SK-N-SH (cell line): ENCODE measurements at regions not wholly inside any gene's neighbourhood (a gene's known extent, or its start where the extent isn't known, plus 50 kb on each side); places are given as distances from the start of the nearest gene placed in this dataset.

Experiments
- EP300 ChIP-seq, 2 experiments: IDR thresholded peaks; 2 replicates each; pipeline versions ENCODE4 v1.4.0 to v1.6.1; 2012; ENCODE audit warnings: borderline replicate concordance in 1 of 2, low read depth in 1 of 2, low read length in 1 of 2
- EZH2phosphoT487 ChIP-seq: fragments of 200-600 bp; sonication (generic); IDR thresholded peaks from 2 replicates; pipeline ENCODE4 v1.6.1; 2017; ENCODE audit warnings: low read depth, mixed run types, mild to moderate bottlenecking, antibody characterized with exemption, moderate library complexity, borderline replicate concordance
- FOXM1 ChIP-seq: IDR thresholded peaks from 2 replicates; pipeline ENCODE4 v1.4.0; 2012; ENCODE audit warnings: low read depth, mild to moderate bottlenecking
- JUND ChIP-seq: IDR thresholded peaks from 2 replicates; pipeline ENCODE4 v1.4.0; 2012
- POLR2AphosphoS5 ChIP-seq: IDR thresholded peaks from 2 replicates; pipeline ENCODE4 v1.6.1; 2012; ENCODE audit warnings: low read depth, low read length
- RAD21 ChIP-seq: IDR thresholded peaks from 2 replicates; pipeline ENCODE4 v1.6.1; 2012; ENCODE audit warnings: mild to moderate bottlenecking, low read length
- RCOR1 ChIP-seq: fragments of 150-350 bp; IDR thresholded peaks from 2 replicates; pipeline ENCODE4 v1.6.1; 2017; ENCODE audit warnings: antibody characterized with exemption, low read length
- REST ChIP-seq: IDR thresholded peaks from 2 replicates; pipeline ENCODE4 v1.6.1; 2012; ENCODE audit warnings: mild to moderate bottlenecking, low read depth, low read length, moderate library complexity
- RXRA ChIP-seq: IDR thresholded peaks from 2 replicates; pipeline ENCODE4 v1.4.0; 2012; ENCODE audit warnings: low read depth, mild to moderate bottlenecking, borderline replicate concordance
- TAF1 ChIP-seq: IDR thresholded peaks from 2 replicates; pipeline ENCODE4 v1.6.1; 2012; ENCODE audit warnings: low read depth, mild to moderate bottlenecking, low read length, moderate library complexity, borderline replicate concordance
- YY1 ChIP-seq: IDR thresholded peaks from 2 replicates; pipeline ENCODE4 v1.4.0; 2012; ENCODE audit warnings: low read depth, mild to moderate bottlenecking
- TF ChIP-seq, protein P1 (sequence below): fragments of 200-600 bp; sonication (generic); IDR thresholded peaks from 2 replicates; pipeline ENCODE4 v1.6.1; 2017; ENCODE audit warnings: antibody characterized with exemption, mild to moderate bottlenecking, moderate library complexity
- TF ChIP-seq, protein P2 (sequence below): IDR thresholded peaks from 2 replicates; pipeline ENCODE4 v1.4.0; 2012; ENCODE audit warnings: low read depth
- TF ChIP-seq, protein P3 (sequence below): IDR thresholded peaks from 2 replicates; pipeline ENCODE4 v1.4.0; 2012; ENCODE audit warnings: low read depth, borderline replicate concordance

DNA sequence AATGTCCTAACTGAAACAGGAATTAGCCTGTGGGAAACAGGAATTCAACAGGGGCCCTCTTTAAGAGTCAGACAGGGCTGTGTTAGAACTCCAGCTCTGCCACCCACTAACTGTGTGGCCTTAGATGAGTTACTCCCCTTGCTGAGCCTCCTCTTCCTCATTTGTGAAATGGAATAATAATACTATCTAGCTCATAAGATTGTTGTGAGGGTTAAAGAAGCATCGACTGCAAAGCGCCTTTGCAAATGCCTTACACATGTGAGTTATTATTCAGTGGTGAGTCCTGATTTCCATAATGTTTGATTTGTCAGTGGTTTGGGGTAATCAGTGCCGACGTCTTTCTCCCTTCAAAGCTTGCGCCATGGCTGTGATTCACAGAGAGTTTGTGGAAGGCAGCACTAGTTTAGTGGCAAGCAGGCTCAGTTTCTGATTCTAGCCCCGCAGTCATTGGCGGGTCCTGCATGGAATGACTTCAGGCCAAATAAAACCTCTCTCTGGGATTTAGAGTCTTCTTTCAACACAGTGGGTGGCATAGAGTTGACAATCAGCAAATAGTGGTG lies 388.5 kb downstream of the PLPP3 start:
- TF ChIP-seq, protein P1, sequence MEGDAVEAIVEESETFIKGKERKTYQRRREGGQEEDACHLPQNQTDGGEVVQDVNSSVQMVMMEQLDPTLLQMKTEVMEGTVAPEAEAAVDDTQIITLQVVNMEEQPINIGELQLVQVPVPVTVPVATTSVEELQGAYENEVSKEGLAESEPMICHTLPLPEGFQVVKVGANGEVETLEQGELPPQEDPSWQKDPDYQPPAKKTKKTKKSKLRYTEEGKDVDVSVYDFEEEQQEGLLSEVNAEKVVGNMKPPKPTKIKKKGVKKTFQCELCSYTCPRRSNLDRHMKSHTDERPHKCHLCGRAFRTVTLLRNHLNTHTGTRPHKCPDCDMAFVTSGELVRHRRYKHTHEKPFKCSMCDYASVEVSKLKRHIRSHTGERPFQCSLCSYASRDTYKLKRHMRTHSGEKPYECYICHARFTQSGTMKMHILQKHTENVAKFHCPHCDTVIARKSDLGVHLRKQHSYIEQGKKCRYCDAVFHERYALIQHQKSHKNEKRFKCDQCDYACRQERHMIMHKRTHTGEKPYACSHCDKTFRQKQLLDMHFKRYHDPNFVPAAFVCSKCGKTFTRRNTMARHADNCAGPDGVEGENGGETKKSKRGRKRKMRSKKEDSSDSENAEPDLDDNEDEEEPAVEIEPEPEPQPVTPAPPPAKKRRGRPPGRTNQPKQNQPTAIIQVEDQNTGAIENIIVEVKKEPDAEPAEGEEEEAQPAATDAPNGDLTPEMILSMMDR, result no peak
- TF ChIP-seq, protein P2, sequence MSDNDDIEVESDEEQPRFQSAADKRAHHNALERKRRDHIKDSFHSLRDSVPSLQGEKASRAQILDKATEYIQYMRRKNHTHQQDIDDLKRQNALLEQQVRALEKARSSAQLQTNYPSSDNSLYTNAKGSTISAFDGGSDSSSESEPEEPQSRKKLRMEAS, result no peak
- TF ChIP-seq YY1, result no peak
- TF ChIP-seq, protein P3, sequence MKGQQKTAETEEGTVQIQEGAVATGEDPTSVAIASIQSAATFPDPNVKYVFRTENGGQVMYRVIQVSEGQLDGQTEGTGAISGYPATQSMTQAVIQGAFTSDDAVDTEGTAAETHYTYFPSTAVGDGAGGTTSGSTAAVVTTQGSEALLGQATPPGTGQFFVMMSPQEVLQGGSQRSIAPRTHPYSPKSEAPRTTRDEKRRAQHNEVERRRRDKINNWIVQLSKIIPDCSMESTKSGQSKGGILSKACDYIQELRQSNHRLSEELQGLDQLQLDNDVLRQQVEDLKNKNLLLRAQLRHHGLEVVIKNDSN, result no peak
- TF ChIP-seq JUND, result no peak
- TF ChIP-seq EZH2phosphoT487, result no peak
- no peak for TF ChIP-seq POLR2AphosphoS5
- TF ChIP-seq RXRA, result no peak
- TF ChIP-seq RAD21, result no peak
- TF ChIP-seq EP300 (IDR thresholded peaks at IDR 0.05; ENCODE audit: borderline replicate concordance in 1 of 2, low read depth in 1 of 2, low read length in 1 of 2), result no peak
- TF ChIP-seq REST, result no peak
- TF ChIP-seq RCOR1, result no peak
- no peak for TF ChIP-seq FOXM1
- no peak for TF ChIP-seq TAF1
